ENCODE measurements at regions not wholly inside any gene's neighbourhood (a gene's known extent, or its start where the extent isn't known, plus 50 kb on each side); places are given as distances from the start of the nearest gene placed in this dataset.

- no peak for TF ChIP-seq EZH2 (IDR thresholded peaks at IDR 0.05; ENCODE audit: insufficient read depth, low read length)
- no peak for FAIRE-seq
- H3K4me3 Mint-ChIP-seq (ENCODE audit: unreplicated experiment): no peak overlapping the region
Measured at GRCh38 chr11:24078018-24078417, 418.8 kb upstream of the LUZP2 start.

GRCh38 chr11:24082241-24082640 is 414.6 kb upstream of the LUZP2 start:
- H3K27me3 Mint-ChIP-seq (ENCODE audit: low read depth, unreplicated experiment): no peaks in the 10 kb centered on the region
- DNase-seq (ENCODE audit: low read depth) (no peak), FAIRE-seq (no peak)
- Histone ChIP-seq H3K27ac (ENCODE audit: low read depth, low read length) (no peak overlapping the region), H3K9me3 (ENCODE audit: insufficient read depth, low read depth, low read length) (no peaks in the 10 kb centered on the region), H3K4me3 (ENCODE audit: insufficient read depth, low read depth, low read length) (no peak overlapping the region), H3K79me2 (ENCODE audit: insufficient read depth, low read length) (no peaks in the 10 kb centered on the region), H4K20me1 (ENCODE audit: insufficient read depth, low read length) (no peaks in the 10 kb centered on the region), H3K4me2 (ENCODE audit: low read length) (no peak overlapping the region), H3K27me3 (ENCODE audit: insufficient read depth, low read length) (no peaks in the 10 kb centered on the region), H2AFZ (ENCODE audit: low read depth, low read length) (no peak overlapping the region), H3K9ac (ENCODE audit: low read length) (no peak overlapping the region), H3K4me1 (ENCODE audit: insufficient read depth, low read length) (no peaks in the 10 kb centered on the region), H3K36me3 (ENCODE audit: insufficient read depth, low read length) (no peaks in the 10 kb centered on the region)
- H3K36me3 Mint-ChIP-seq (ENCODE audit: low read depth, unreplicated experiment): no peaks in the 10 kb centered on the region
- H3K4me3 Mint-ChIP-seq (ENCODE audit: unreplicated experiment): no peak overlapping the region
- no peaks in the 10 kb centered on the region for H3K4me1 Mint-ChIP-seq (ENCODE audit: low read depth, unreplicated experiment)
- no peak overlapping the region for H3K27ac Mint-ChIP-seq (ENCODE audit: unreplicated experiment)
- H3K9me3 Mint-ChIP-seq (ENCODE audit: unreplicated experiment): no peaks in the 10 kb centered on the region
- TF ChIP-seq EZH2 (IDR thresholded peaks at IDR 0.05; ENCODE audit: insufficient read depth, low read length) (no peak), CTCF (IDR thresholded peaks at IDR 0.05; ENCODE audit: insufficient read depth, low read depth, low read length) (no peak)

More at GRCh38 chr11:24078018-24078417, 418.8 kb upstream of the LUZP2 start:
- no peak overlapping the region for H3K9ac ChIP-seq (ENCODE audit: low read length)
- Mint-ChIP-seq H3K36me3 (ENCODE audit: low read depth, unreplicated experiment) (no peaks in the 10 kb centered on the region), H3K4me1 (ENCODE audit: low read depth, unreplicated experiment) (no peaks in the 10 kb centered on the region), H3K9me3 (ENCODE audit: unreplicated experiment) (peaks cover 2% of the 10 kb centered on the region), H3K27me3 (ENCODE audit: low read depth, unreplicated experiment) (no peaks in the 10 kb centered on the region), H3K27ac (ENCODE audit: unreplicated experiment) (no peak overlapping the region)
- no peak overlapping the region for H2AFZ ChIP-seq (ENCODE audit: low read depth, low read length)
- H3K27me3 ChIP-seq (ENCODE audit: insufficient read depth, low read length): no peaks in the 10 kb centered on the region
- no peak overlapping the region for H3K4me2 ChIP-seq (ENCODE audit: low read length)
- no peaks in the 10 kb centered on the region for H3K4me1 ChIP-seq (ENCODE audit: insufficient read depth, low read length)
- H4K20me1 ChIP-seq (ENCODE audit: insufficient read depth, low read length): no peaks in the 10 kb centered on the region
- no peaks in the 10 kb centered on the region for H3K79me2 ChIP-seq (ENCODE audit: insufficient read depth, low read length)
- H3K4me3 ChIP-seq (ENCODE audit: insufficient read depth, low read depth, low read length): no peak overlapping the region
- no peaks in the 10 kb centered on the region for H3K9me3 ChIP-seq (ENCODE audit: insufficient read depth, low read depth, low read length)
- H3K27ac ChIP-seq (ENCODE audit: low read depth, low read length): no peak overlapping the region
- H3K36me3 ChIP-seq (ENCODE audit: insufficient read depth, low read length): no peaks in the 10 kb centered on the region
- no peak for DNase-seq (ENCODE audit: low read depth)

- Mint-ChIP-seq H3K4me1 (ENCODE audit: low read depth, unreplicated experiment) (no peaks in the 10 kb centered on the region), H3K9me3 (ENCODE audit: unreplicated experiment) (no peaks in the 10 kb centered on the region), H3K27me3 (ENCODE audit: low read depth, unreplicated experiment) (no peaks in the 10 kb centered on the region), H3K4me3 (ENCODE audit: unreplicated experiment) (no peak overlapping the region), H3K27ac (ENCODE audit: unreplicated experiment) (no peak overlapping the region), H3K36me3 (ENCODE audit: low read depth, unreplicated experiment) (no peaks in the 10 kb centered on the region)
- Histone ChIP-seq H3K27me3 (ENCODE audit: insufficient read depth, low read length) (no peaks in the 10 kb centered on the region), H3K9ac (ENCODE audit: low read length) (no peak overlapping the region), H3K36me3 (ENCODE audit: insufficient read depth, low read length) (no peaks in the 10 kb centered on the region), H3K27ac (ENCODE audit: low read depth, low read length) (no peak overlapping the region), H3K9me3 (ENCODE audit: insufficient read depth, low read depth, low read length) (no peaks in the 10 kb centered on the region), H2AFZ (ENCODE audit: low read depth, low read length) (no peak overlapping the region), H3K4me1 (ENCODE audit: insufficient read depth, low read length) (no peaks in the 10 kb centered on the region), H4K20me1 (ENCODE audit: insufficient read depth, low read length) (no peaks in the 10 kb centered on the region), H3K4me2 (ENCODE audit: low read length) (no peak overlapping the region), H3K79me2 (ENCODE audit: insufficient read depth, low read length) (no peaks in the 10 kb centered on the region), H3K4me3 (ENCODE audit: insufficient read depth, low read depth, low read length) (no peak overlapping the region)
- FAIRE-seq: no peak
- no peak for TF ChIP-seq EZH2 (IDR thresholded peaks at IDR 0.05; ENCODE audit: insufficient read depth, low read length)
- no peak for TF ChIP-seq CTCF (IDR thresholded peaks at IDR 0.05; ENCODE audit: insufficient read depth, low read depth, low read length)
- DNase-seq (ENCODE audit: low read depth): no peak
Measured at GRCh38 chr11:24082860-24083259, 414.0 kb upstream of the LUZP2 start.
